ENCODE measurements at regions not wholly inside any gene's neighbourhood (a gene's known extent, or its start where the extent isn't known, plus 50 kb on each side); places are given as distances from the start of the nearest gene placed in this dataset.
"Not testable (repeated sequence)": the region's sequence is repeated elsewhere in the genome, so short reads cannot be mapped to it uniquely, and the experiment has no call there.

- no TSS peak for BruUV-seq (replicated peaks)
- no peak for DNase-seq
- H3K9me2 ChIP-seq (ENCODE audit: insufficient read depth), result no peaks in the 10 kb centered on the region
- no peak overlapping the region for H3K27ac ChIP-seq
- no peaks in the 10 kb centered on the region for H3K36me3 ChIP-seq (ENCODE audit: low read depth)
- no peak overlapping the region for H2AFZ ChIP-seq
- H3K4me1 ChIP-seq (replicated peaks; ENCODE audit: insufficient read depth), result no peaks in the 10 kb centered on the region
- no peaks in the 10 kb centered on the region for H3K79me2 ChIP-seq (ENCODE audit: low read depth)
- H4K20me1 ChIP-seq (ENCODE audit: insufficient read depth), result no peaks in the 10 kb centered on the region
- H3K4me2 ChIP-seq, result no peak overlapping the region
- POLR2A ChIA-PET (ENCODE audit: unreplicated experiment), result no interaction called here
- H3K4me3 ChIP-seq, result no peak overlapping the region
- intact Hi-C loops (cut with micrococcal nuclease; ENCODE audit: unreplicated experiment), result no loop called here
- no peaks in the 10 kb centered on the region for H3F3A ChIP-seq (ENCODE audit: insufficient read depth, low read depth)
- H3K9me3 ChIP-seq (ENCODE audit: insufficient read depth, low read depth), result no peaks in the 10 kb centered on the region
- peaks cover 78% of the 10 kb centered on the region for H3K27me3 ChIP-seq (ENCODE audit: insufficient read depth, low read depth)
- TF ChIP-seq EZH2 (IDR thresholded peaks at IDR 0.05; ENCODE audit: low read depth), result no peak
- no peak for TF ChIP-seq CTCF (conservative IDR thresholded peaks at IDR 0.05)
- CTCF ChIA-PET, result no interaction called here
Observed at GRCh38 chr16:80912651-80913050, 94.0 kb downstream of the CMC2 start.

- H4K20me1 ChIP-seq (ENCODE audit: insufficient read depth), result no peaks in the 10 kb centered on the region
- no peaks in the 10 kb centered on the region for H3K9me2 ChIP-seq (ENCODE audit: insufficient read depth)
- no peaks in the 10 kb centered on the region for H3K36me3 ChIP-seq (ENCODE audit: low read depth)
- TF ChIP-seq CTCF (conservative IDR thresholded peaks at IDR 0.05) (no peak), EZH2 (IDR thresholded peaks at IDR 0.05; ENCODE audit: low read depth) (no peak)
- no peak for DNase-seq
- POLR2A ChIA-PET (ENCODE audit: unreplicated experiment), result no interaction called here
- CTCF ChIA-PET, result no interaction called here
- no peak overlapping the region for H3K4me2 ChIP-seq
- H3K4me3 ChIP-seq, result no peak overlapping the region
- H3K27me3 ChIP-seq (ENCODE audit: insufficient read depth, low read depth), result peaks cover 90% of the 10 kb centered on the region
- no peaks in the 10 kb centered on the region for H3K9me3 ChIP-seq (ENCODE audit: insufficient read depth, low read depth)
- intact Hi-C loops (cut with micrococcal nuclease; ENCODE audit: unreplicated experiment), result no loop called here
- no TSS peak for BruUV-seq (replicated peaks)
- no peak overlapping the region for H3K27ac ChIP-seq
- no peaks in the 10 kb centered on the region for H3F3A ChIP-seq (ENCODE audit: insufficient read depth, low read depth)
- no peaks in the 10 kb centered on the region for H3K79me2 ChIP-seq (ENCODE audit: low read depth)
- H3K4me1 ChIP-seq (replicated peaks; ENCODE audit: insufficient read depth), result no peaks in the 10 kb centered on the region
- no peak overlapping the region for H2AFZ ChIP-seq
Observed at GRCh38 chr16:80910434-80910833, 96.3 kb downstream of the CMC2 start.

- no peak overlapping the region for H3K4me3 ChIP-seq
- no peaks in the 10 kb centered on the region for H3K4me1 ChIP-seq (replicated peaks; ENCODE audit: insufficient read depth)
- no peaks in the 10 kb centered on the region for H4K20me1 ChIP-seq (ENCODE audit: insufficient read depth)
- no peak for DNase-seq
- no peak overlapping the region for H3K27ac ChIP-seq
- peaks cover 85% of the 10 kb centered on the region for H3K27me3 ChIP-seq (ENCODE audit: insufficient read depth, low read depth)
- TF ChIP-seq EZH2 (IDR thresholded peaks at IDR 0.05; ENCODE audit: low read depth) (no peak), CTCF (conservative IDR thresholded peaks at IDR 0.05) (no peak)
- H3K9me2 ChIP-seq (ENCODE audit: insufficient read depth), result no peaks in the 10 kb centered on the region
- intact Hi-C loops (cut with micrococcal nuclease; ENCODE audit: unreplicated experiment), result no loop called here
- H3K36me3 ChIP-seq (ENCODE audit: low read depth), result no peaks in the 10 kb centered on the region
- BruUV-seq (replicated peaks), result no TSS peak
- no peak overlapping the region for H2AFZ ChIP-seq
- no peak overlapping the region for H3K4me2 ChIP-seq
- no peaks in the 10 kb centered on the region for H3K79me2 ChIP-seq (ENCODE audit: low read depth)
- H3K9me3 ChIP-seq (ENCODE audit: insufficient read depth, low read depth), result no peaks in the 10 kb centered on the region
- H3F3A ChIP-seq (ENCODE audit: insufficient read depth, low read depth), result no peaks in the 10 kb centered on the region
- ChIA-PET CTCF (no interaction called here), POLR2A (ENCODE audit: unreplicated experiment) (no interaction called here)
Observed at GRCh38 chr16:80909720-80910119, 97.0 kb downstream of the CMC2 start.

- peaks cover 74% of the 10 kb centered on the region for H3K27me3 ChIP-seq (ENCODE audit: insufficient read depth, low read depth)
- H3K4me1 ChIP-seq (replicated peaks; ENCODE audit: insufficient read depth); H3K4me2 ChIP-seq; H3K4me3 ChIP-seq; H3K36me3 ChIP-seq (ENCODE audit: low read depth); CTCF ChIA-PET; intact Hi-C loops (cut with micrococcal nuclease; ENCODE audit: unreplicated experiment); H4K20me1 ChIP-seq (ENCODE audit: insufficient read depth); DNase-seq; H2AFZ ChIP-seq; H3K9me2 ChIP-seq (ENCODE audit: insufficient read depth); BruUV-seq (replicated peaks); H3F3A ChIP-seq (ENCODE audit: insufficient read depth, low read depth); H3K9me3 ChIP-seq (ENCODE audit: insufficient read depth, low read depth); POLR2A ChIA-PET (ENCODE audit: unreplicated experiment); H3K27ac ChIP-seq; H3K79me2 ChIP-seq (ENCODE audit: low read depth): not testable (repeated sequence)
Observed at GRCh38 chr16:80906169-80906568, 100.5 kb downstream of the CMC2 start.
